DOHH2 (cell line): ENCODE measurements at regions not wholly inside any gene's neighbourhood (a gene's known extent, or its start where the extent isn't known, plus 50 kb on each side); places are given as distances from the start of the nearest gene placed in this dataset.

Source experiments
- CTCF ChIP-seq: fragments of 200-600 bp; sonication (generic); IDR thresholded peaks from one replicate; pipeline ENCODE4 v1.5.1; 2014; ENCODE audit warnings: antibody characterized with exemption, mild to moderate bottlenecking, low read depth, low read length; ENCODE audit not compliant: poor library complexity, severe bottlenecking
- EZH2phosphoT487 ChIP-seq: fragments of 200-600 bp; sonication (generic); IDR thresholded peaks from 2 replicates; pipeline ENCODE4 v1.6.1; 2017; ENCODE audit warnings: borderline replicate concordance, mild to moderate bottlenecking, antibody characterized with exemption, low read length, moderate library complexity, mixed read lengths

GRCh38 chr5:157917491-157917890 is 58.5 kb upstream of the CLINT1 start:
- TF ChIP-seq CTCF (no peak), EZH2phosphoT487 (no peak)
